HG02840 (cell line): ENCODE measurements at regions not wholly inside any gene's neighbourhood (a gene's known extent, or its start where the extent isn't known, plus 50 kb on each side); places are given as distances from the start of the nearest gene placed in this dataset.
"Not testable (repeated sequence)": the region's sequence is repeated elsewhere in the genome, so short reads cannot be mapped to it uniquely, and the experiment has no call there.

Experiments used
- ATAC-seq: cut with Tn5 transposase; IDR thresholded peaks from one replicate; pipeline ENCODE4 v1.9.1; 2021; ENCODE audit warnings: mild to moderate bottlenecking, moderate library complexity, moderate number of reproducible peaks; ENCODE audit not compliant: unreplicated experiment, low FRiP score

DNA sequence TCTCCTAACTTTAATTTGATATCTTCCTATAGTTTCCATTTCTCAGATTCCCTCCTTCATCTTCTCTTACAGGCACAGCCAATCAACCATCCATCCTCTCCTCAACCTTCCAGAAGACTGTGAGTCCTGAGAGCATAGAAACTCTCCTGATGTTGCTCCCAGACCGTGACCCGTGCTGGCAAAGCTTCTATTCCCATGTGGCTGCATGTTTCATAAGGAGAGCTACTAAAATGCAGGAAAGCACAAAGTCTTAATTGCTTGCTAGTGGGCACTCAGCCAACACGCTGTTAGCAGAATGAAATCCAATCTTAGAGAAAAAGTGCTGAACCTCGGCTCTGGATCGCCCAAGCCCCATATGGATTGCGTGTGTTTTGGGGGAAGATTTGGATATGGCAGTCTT is 1244.7 kb upstream of the ZEB2 start:
- no peak for ATAC-seq

DNA sequence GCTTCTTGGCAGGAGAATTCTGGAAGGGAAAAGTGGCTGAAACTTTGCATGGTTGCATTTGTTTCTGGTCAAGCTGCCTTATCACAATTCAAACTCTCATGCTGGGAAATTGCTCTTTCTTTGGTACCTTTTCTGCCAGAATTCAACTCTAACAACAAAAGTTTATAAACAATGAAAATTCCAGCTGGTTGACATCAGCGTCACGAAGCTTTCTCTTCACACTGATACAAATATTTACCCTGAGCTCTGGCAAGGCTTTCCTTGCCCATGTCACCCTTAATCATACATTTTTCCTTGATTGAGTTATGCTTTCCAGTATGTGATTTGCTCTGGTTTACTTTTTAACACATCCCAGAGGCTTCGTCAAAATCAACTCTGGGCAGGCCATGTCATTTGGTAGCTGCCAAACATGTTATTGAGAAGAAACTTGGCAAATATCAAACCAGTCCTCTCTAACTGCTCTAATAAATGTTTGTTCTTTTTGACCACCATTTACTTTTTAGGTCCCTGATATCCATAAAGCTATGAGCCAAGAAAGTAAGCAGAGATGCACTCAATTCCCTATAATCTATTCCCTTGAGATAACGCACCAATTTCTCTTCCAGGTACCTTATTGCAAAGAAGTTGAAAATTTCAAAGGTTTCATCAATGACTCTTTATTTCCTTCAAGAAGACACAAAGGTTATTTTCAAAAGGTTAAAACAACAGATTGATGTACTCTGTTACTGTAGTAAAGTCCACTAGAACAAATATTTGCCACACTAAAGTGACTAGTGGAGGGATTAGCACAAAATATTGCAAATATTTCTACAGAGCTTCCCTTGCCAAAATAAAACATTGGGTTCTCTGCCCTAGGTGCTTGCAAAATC is 1241.1 kb upstream of the ZEB2 start:
- no peak for ATAC-seq

DNA sequence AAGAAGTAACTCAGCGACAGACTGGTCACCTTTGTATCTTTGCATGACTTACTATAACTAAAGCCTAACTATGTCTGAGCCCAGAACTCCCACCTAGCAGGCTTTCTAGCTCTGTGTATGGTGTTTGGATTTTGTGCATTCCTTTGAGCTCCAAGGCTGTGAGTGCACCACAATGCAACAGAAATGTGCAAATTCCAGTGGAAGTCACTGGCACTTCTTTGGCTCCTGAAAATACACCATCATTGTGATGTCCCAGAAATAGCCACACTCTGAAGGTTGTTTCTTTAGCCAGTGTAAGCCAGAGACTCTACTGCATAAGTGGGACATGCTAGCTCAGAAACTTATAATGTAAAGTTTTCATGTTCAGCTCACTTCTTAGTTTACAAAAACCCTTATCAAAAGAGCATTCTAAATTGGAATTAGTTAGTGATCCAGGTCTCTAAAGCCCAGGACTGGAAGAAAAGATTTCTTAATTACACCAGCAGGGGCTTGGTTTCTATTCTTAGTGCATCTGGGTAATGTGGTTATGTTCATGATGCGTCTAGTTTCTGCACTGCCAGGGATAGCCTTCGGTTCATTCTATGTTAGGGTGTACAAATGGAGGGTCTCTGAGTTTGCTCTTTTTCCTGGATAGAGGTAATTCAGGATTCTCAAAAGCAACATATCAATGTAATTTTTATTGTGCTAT is 1239.5 kb upstream of the ZEB2 start:
- ATAC-seq = no peak

DNA sequence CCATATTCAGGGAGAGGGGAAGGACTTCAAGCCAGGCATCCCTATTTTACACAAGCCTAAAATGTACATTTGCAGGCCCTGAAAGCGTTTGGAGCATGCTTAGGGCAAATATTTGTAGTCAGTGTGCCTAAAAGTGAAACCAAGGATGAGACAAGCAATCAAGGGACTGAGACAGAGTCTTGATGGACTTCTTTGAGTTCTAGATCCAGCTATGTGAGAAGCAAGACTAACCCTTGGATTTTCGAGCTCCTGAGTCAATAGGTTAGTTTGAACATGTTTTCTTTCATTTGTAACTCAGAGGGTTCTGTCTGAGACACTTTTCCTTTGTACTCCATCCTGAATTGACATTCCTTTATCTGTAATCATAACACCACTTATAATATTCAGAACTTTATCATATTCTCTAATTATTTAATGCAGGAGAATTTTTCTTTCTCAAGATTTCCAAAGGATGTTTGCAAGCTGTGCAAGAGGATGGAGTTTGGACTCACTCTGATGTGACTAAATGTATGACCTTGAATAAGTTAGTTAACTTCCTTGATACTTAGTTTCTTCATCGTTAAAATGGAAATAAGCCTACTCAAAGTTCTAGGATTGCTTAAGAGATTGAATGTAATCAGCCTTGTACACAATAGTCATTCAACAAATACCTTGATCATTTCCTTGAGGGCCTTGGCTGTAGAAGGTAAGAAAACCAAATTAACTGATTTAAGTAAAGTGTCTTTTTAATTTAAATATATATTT is 1237.8 kb upstream of the ZEB2 start:
- no peak for ATAC-seq

DNA sequence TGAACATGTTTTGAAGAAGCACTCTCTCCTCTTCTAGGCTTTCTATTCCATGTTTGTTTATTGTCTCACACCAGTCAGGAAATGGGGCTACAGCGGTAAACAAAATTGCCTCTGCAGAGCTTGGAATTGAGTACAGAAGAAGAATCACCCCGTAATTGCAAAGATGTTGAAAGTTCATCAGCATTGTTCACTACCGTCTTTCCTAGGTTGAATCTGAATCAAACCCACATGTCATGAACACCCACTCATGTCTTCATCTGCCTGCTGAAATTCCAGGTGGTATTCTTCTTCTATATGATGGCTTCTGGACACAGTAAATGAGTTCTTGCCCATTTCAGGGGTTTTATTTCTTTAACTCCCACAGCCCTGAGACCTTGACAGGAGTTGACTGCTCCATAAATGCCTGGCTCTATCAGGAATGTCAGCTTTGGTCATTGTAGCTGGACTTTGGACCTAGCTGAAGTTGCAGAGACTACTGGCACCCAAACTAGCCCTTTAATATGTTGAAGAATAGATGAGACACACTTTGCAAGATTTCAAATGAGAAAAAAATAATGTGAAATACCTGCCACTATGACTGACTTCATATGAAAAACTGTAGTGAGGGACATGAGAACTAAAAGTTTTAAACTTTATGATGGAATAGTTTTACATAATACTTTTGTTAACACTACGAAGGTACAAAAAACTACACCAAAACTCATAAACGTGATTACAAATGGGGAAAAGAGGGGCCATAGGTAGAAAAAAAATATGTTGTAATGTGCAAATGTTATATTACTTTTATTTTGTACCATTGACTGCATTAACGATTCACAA is 1235.3 kb upstream of the ZEB2 start:
- no peak for ATAC-seq

DNA sequence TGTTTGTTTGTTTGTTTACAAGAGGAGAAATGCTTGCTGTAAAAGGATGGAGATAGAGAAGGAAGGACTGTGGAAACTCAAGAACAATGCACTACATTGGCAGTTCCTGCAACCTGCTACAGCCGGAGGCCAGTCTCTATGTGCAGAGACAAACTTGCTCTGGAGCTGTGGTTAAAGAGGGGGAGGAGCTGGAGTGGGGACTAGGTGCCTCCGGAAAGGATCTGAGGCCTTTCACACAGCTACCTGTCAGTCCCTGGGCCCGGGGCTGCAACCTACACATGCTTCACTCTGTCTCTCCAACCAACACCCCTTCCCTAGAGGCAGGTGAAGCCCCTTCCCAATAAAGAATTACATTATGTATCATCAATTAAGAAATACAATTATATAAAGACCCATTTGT is 1234.0 kb upstream of the ZEB2 start:
- ATAC-seq = no peak

DNA sequence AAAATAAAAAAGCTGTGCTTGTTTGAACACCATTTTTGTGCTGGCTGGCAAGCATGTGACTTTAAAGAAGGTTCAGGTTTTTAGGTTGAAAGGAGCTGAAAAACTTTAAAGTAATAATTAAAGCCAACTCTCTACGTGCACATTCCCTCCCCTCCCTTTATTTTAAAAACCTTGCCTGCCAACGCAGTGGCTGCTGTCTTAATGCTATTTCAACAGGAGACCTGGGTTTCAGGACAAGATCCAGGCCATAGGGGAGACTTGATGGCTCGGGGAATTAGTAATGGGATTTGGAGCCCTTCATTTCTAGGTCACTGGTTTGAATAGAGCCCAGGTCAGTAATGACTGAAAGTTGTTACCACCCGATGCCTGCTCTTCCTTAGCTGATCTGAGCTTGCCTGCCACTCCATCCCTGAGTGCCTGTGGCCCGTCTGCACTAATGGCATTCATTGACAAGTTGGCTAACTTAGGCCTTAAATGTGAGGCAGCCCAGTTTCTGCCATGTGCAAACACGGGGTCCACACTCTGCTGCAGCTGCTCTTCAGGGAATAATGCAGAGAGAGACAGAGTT is 1233.2 kb upstream of the ZEB2 start:
- ATAC-seq = no peak

DNA sequence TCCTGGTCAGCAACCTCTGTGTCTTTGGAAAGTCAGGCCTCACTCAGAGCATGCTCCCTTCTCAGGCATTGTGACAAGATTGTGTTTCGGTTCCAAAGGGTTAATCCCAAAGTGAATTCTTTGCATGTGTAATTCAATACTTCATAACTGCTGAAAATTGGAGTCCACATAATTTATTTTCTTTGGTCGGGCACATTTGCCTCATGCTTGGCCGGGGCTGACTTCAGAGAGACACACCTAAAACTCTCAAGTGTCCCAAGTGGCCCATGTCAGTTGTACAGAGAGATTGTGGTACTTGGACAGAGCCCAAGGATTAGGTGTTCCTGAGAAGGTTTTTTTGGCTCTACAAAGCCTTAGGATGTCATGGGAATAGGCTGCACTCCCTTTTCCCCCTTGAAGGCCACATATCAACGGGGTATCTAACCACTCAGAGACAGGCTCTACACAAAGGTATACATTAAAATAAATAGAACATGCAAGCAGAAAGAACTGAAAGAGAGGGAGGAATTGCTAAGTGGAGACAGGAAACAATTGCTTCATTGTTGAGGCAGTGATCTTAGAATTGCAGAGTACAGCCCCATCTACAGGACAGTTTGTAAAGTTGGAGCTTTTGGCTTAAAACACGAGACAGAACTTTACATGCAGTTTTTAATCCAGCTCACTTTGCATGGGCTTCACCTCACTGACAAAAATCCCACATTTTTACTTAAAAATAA is 1232.3 kb upstream of the ZEB2 start:
- no peak for ATAC-seq

DNA sequence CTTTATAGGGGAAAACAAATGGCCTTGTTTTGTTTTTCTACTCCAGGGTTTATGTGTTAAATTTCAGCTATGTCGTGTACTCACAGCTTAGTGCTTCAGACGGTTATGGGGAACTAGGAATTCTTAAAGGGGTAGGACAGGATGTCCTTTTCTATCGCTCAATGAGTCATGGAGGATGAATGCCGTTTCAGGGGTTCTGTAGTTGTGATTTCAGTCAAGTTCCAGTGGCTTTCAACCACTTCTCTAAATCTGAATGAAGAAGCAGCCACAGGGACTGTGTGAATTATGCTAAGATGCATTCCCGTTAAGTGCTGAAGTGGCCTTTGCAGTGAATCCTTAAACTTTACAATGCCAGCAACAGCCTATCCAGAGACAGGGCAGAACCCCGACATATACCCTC is 1231.7 kb upstream of the ZEB2 start:
- ATAC-seq = peak; percentile 82

DNA sequence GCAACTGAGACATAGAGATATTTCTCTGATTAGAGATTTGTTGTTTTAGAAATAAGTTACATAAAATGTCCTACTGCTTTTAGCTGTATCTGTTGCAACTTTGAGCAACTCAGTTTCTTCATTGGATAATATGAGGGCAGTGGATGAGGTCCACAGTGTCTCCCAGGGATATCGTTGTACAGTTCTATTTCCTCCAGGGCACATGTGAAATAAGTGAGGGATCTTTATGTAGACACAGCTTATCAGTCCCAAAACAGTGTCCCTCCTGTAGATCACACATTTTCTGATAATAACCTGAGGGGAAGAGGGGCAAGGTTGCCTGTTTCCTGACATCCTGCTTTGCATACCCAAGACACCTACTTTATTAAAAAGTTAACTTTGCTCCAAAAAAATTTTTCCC is 1231.2 kb upstream of the ZEB2 start:
- ATAC-seq = no peak

DNA sequence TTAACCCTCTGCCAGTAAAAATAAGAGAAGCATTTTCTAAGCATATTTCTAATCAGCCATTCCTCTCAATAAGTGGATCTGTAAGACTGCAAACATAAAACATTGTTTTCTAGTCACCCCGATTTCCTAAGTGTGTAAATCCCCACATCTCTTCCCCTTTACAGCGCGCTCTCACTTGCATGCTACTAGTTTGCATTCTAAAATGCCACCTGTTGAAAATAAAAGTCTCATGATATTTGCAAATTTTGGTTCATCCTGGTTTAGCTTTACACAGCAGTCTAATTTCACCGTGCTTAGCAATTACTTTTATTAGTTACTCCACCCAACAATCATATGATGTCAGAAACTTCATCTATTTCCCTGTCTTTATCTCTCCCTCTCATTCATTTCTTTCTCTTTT is 1230.7 kb upstream of the ZEB2 start:
- no peak for ATAC-seq

DNA sequence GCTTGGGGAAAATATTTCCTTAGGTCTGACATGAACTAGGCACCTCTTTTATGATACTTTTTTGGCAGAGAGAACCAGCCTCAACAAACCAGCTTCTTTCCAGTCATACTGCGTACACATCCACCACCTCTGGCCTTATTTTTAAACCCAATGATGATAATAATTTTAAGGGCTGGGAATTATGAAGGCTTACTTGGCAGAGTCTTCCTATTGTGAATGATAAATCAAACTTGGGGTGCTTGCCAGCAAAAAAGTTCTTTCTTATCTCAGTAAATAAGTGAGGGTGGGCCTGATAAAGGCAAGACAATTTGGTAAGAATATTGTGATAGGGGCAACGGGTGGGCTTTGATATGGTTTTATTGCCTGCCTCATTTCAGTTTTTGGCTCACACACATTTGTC is 1230.2 kb upstream of the ZEB2 start:
- no peak for ATAC-seq

DNA sequence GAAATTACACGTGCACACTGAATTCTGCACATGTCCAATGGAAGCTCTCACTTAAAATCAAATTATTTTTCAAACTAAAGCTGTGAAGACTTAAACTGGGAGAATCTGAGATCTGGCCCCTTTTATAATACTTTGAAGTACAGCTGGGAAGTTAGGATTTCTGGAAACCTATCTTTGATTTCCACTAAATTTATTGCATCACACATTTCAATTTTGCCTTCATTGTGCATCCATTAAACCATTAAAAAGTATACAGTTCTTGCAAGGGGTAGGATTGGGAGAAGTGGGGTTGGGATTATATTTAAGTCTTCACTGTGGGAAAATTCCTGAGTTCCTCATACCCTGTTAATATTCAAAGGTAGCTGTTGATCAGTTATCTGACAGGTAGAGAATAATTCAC is 1229.6 kb upstream of the ZEB2 start:
- ATAC-seq = no peak

DNA sequence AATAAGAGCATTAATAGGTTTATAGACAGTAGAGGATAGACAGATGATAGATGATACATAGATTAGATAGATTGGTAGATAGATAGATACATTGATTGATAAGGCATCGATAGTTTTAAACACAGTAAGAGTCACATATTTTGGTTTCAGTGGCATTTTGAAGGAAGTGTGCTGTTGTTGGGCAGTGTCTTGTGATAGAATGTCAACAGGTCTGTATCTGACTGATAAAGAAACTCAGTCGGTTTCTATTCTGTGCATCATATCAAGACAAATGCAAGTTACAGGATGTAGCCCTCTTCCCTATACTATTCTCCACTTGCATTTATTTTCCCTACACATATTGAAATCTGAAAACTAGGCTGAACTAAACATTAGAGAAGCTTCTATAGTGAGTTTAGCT is 1229.0 kb upstream of the ZEB2 start:
- peak; percentile 47 for ATAC-seq

DNA sequence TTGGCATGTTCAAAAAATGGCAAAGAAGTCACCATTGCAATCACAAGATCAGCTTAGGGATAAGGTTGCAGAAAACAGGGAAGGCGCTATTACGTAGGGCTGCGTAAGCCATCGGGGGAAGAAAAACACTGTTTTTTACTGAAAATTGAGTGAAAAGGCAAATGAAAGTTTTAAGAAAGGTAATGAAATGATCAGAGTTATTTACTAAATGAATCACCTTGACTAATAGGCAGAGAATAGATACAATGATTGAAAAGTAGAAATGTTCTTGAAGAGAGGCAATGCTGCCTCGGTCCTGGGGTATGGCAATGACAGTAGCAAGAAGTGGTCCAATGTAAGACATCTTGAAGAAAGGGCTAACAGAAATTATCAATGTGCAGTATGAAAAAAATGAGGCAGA is 1227.8 kb upstream of the ZEB2 start:
- ATAC-seq = no peak

DNA sequence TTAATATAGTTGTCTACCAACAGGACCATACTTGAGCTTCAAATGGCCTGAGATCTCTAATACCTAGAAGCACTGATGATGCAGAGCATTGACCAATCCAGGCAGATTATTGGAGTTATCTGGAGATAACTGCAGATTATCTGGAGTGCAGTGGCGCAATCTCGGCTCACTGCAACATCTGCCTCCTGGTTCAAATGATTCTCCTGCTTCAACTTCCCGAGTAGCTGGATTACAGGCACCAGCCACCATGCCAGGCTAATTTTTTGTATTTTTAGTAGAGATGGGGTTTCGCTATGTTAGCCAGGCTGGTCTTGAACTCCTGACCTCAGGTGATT is 1225.4 kb upstream of the ZEB2 start:
- ATAC-seq = not testable (repeated sequence)

DNA sequence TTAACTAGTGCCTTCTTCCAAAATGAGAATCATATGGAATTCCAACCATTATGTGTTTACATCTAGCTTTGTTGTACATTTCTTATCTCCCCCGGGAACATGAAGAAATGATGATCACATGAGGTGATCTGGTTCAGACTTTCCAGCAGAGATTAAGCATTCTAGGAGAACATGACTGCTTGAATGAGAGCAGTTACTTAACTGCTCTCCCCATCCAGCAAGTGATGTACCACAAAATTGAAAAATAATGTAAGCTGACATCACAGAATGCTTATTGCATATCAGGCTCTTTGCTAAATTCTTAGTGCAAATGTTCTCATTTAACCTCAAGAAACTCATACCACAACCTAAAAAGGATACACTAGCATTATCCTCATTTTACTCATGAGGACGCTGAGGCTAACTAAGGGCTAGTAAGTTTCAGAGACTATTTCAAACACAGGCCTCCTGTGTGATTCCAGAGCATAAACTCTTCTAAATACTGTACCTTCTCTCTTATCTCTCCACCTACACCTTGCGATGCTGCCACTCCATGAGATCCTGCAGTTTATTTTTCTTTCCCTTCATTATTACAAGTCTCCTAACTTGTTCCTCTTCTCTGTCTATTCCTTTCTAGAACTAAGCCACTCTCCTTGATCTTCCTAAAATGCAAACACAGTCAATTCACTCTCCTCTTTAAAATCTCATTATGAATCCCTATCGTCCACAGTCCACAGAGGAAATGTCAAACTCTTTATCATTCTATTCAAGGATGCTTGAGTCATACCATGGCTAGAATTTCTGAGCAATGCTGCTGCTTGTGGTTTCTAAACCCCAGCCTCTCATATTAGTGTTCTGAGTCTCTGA is 1224.8 kb upstream of the ZEB2 start:
- peak; percentile 67 for ATAC-seq

DNA sequence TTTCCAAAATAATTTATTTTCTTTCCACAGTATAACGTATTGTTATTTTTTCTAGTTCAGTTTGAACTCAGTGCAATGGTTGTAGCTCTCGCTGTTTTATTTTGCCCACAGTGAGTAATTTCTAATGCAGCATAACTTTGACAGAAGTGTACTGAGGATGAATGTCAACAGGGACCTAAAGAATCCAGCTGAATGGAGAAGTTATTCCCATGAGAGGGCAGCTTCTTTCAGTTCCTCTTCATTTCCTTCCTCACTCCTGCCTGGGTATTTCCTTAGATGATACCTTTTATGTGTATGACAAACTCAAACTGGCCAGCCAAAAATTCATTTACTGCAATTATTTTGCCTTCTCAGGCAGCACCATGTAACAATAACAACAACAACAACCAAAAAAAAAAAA is 1223.1 kb upstream of the ZEB2 start:
- no peak for ATAC-seq

DNA sequence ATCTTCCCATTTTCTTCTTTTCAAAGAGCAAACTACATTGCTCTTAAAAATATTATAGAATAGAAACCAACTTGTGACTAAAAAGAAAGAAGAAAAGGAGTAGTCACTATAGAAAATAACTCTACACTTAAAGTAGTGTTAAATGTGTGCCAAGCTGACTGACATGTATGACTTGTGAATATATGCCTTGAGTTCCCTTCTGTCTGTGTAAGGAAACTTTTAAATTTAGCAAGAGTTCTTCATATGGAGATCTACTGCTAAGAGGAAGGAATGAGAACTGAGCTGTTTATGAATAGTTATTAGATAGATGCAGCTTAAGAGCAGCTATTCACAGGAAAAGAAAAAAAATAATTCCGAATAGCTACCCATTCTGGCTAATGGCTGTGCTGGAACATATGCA is 1221.7 kb upstream of the ZEB2 start:
- ATAC-seq = no peak
